ENCODE measurements at regions not wholly inside any gene's neighbourhood (a gene's known extent, or its start where the extent isn't known, plus 50 kb on each side); places are given as distances from the start of the nearest gene placed in this dataset.

- Mint-ChIP-seq H3K4me3 (no peak overlapping the region), H3K27ac (no peak overlapping the region), H3K27me3 (no peaks in the 10 kb centered on the region), H3K4me1 (no peaks in the 10 kb centered on the region), H3K9me3 (peaks cover 0 to 3% of the 10 kb centered on the region in 2 donors)
- DNase-seq, result no peak
- no peak for ATAC-seq
Observed at GRCh38 chr2:34875091-34875745, 1276.1 kb upstream of the FAM98A start.

DNA sequence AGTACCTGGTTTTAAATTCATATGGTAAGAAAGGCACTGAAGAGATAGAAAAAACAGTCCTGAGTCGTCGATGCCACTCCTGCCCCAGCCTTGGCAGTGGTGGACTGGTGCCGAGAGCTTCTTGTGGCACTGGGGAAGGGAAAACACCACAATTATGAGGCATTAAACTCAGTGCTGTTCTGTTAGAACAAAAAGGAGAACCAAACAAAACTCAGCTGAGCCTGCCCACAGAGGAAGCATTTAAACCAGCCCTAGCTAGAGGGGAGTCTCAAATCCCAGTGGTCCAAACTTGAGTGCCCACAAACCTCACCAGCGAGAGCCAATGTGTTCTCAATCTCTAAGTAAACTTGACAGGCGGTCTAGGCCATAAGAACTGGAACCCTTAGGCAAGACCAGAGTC lies 1254.5 kb upstream of the FAM98A start:
- no peak overlapping the region for H3K4me3 Mint-ChIP-seq
- no peak for ATAC-seq
- peaks cover 26 to 30% of the 10 kb centered on the region in 2 donors for H3K9me3 Mint-ChIP-seq
- H3K4me1 Mint-ChIP-seq, result no peaks in the 10 kb centered on the region
- DNase-seq, result no peak
- no peaks in the 10 kb centered on the region for H3K27me3 Mint-ChIP-seq
- H3K27ac Mint-ChIP-seq, result no peak overlapping the region

DNA sequence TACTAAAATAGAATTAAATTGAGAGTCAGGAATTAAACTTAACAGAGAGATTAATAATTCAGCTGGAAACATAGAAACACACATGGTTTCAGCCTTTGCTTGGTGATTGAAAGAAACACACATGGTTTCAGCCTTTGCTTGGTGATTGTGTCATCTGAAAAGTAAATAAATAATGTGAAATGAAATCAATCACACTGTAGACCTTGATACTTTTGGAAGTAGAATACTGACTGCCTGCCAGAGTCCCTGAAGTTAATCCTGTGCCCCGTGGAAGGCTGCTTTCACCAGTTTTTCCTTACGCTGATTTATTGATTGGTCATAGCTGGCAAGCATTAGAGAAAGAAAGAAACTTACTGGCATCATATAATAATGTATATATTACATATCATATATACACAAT lies 1252.7 kb upstream of the FAM98A start:
- no peak for DNase-seq
- no peak overlapping the region for H3K4me3 Mint-ChIP-seq
- no peak for ATAC-seq
- H3K9me3 Mint-ChIP-seq, result peaks cover 22 to 34% of the 10 kb centered on the region in 2 donors
- no peaks in the 10 kb centered on the region for H3K4me1 Mint-ChIP-seq
- no peak overlapping the region for H3K27ac Mint-ChIP-seq
- no peaks in the 10 kb centered on the region for H3K27me3 Mint-ChIP-seq

DNA sequence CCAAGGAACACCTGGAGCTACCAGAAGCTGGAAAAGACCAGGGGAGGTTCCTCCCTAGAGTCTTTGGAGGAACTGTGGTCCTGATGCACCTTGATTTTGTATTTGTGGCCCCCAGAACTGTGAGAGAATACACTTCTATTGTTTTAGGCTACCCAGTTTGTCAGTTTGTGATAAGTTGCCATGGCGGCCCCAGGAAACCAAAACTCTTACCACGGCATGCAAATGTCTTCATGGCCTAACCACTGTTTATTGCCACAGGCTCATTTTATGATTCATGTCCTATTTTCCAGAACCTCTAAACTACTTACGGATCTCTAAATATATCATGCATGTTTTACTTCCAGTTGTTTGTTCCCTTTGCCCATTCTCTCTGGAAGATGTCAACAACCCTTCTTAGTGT lies 1250.7 kb upstream of the FAM98A start:
- Mint-ChIP-seq H3K4me3 (no peak overlapping the region), H3K4me1 (no peaks in the 10 kb centered on the region), H3K27me3 (no peaks in the 10 kb centered on the region), H3K9me3 (peaks cover 6 to 20% of the 10 kb centered on the region in 2 donors), H3K27ac (no peak overlapping the region)
- no peak for ATAC-seq
- no peak for DNase-seq

DNA sequence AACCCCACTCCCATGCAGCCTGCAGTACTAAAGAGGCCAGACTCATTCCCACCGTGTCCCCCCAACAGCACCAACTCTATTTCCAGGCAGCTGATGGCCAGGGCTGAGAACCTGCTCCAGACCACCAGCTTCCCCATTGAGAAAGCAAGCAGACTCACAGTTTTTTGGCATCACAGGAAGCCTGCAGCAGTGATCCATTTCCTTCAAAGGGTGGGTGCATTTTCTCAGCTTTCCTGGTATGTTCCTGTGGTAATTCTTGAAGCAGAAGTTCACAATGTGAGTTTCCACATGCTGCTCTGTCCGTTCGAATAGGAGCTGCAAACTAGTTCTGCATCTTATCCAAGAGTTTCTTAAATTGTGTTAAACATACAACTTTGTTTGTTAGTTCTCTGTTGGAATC lies 1249.6 kb upstream of the FAM98A start:
- no peaks in the 10 kb centered on the region for H3K27me3 Mint-ChIP-seq
- ATAC-seq, result no peak
- H3K9me3 Mint-ChIP-seq, result peaks cover 6 to 14% of the 10 kb centered on the region in 2 donors
- no peak overlapping the region for H3K4me3 Mint-ChIP-seq
- no peaks in the 10 kb centered on the region for H3K4me1 Mint-ChIP-seq
- no peak overlapping the region for H3K27ac Mint-ChIP-seq
- DNase-seq, result no peak

DNA sequence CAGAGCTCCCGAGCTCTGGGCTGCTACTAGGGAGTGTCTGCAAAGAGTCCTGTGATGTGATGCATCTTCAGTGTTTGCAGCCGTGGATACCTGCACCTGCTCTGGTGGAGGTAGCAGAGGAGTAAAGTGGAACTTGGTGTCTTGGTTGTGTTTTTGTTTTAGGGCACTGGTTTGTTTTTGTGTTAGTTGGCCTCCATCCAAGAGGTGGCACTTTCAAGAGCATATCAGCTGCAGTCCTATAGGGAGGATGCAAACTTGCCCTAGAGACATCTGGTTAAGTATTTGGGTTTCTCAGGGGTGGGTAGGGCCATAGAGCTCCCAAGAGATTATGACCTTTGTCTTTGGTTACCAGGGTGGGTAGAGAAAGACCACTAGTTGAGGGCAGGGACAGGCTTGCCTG lies 1249.0 kb upstream of the FAM98A start:
- Mint-ChIP-seq H3K27ac (no peak overlapping the region), H3K4me1 (no peaks in the 10 kb centered on the region), H3K27me3 (no peaks in the 10 kb centered on the region), H3K9me3 (peaks cover 6 to 14% of the 10 kb centered on the region in 2 donors), H3K4me3 (no peak overlapping the region)
- ATAC-seq, result no peak
- no peak for DNase-seq

DNA sequence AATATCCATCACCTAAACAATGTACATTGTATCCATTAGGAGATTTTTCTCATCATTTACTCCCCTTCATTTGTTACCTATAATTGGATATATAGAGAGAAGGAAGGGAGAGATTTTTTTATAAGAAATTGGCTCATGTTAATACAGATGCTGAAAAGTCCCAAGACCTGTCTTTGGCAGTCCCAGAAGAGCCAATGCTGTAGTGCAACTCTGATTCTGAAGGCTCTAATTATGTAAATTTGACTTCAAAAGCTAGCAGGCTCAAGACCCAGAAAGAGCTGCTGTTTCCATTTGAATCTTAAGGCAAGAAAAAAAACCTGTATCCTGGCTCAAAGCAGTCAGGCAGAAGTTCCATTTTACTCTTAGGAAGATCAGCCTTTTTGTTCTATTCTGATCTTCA lies 1245.5 kb upstream of the FAM98A start:
- peaks cover 2 to 10% of the 10 kb centered on the region in 2 donors for H3K9me3 Mint-ChIP-seq
- no peak overlapping the region for H3K4me3 Mint-ChIP-seq
- ATAC-seq, result no peak
- no peak for DNase-seq
- no peaks in the 10 kb centered on the region for H3K4me1 Mint-ChIP-seq
- H3K27ac Mint-ChIP-seq, result no peak overlapping the region
- no peaks in the 10 kb centered on the region for H3K27me3 Mint-ChIP-seq

GRCh38 chr2:34838408-34838807 lies 1239.3 kb upstream of the FAM98A start:
- H3K9me3 Mint-ChIP-seq, result peaks cover 23 to 29% of the 10 kb centered on the region in 2 donors
- no peak overlapping the region for H3K27ac Mint-ChIP-seq
- H3K4me1 Mint-ChIP-seq, result no peaks in the 10 kb centered on the region
- H3K27me3 Mint-ChIP-seq, result no peaks in the 10 kb centered on the region
- DNase-seq (no peak), ATAC-seq (no peak)
- no peak overlapping the region for H3K4me3 Mint-ChIP-seq

DNA sequence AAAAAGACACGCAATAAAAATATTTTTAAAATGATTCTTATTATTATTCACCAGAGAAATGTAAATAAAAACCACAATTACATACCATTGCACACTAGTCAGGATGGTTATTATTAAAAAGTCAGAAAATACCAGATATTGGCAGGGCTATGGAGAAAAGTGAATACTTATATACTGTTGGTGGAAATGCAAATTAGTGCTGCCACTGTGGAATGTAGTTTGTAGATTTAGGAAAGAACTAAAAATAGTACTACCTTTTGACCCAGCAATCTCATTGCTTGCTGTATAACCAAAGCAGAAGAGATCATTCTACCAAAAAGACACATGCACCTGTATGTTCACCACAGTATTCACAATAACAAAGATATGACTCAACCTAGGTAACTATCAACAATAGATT lies 1237.3 kb upstream of the FAM98A start:
- H3K9me3 Mint-ChIP-seq, result peaks cover 25 to 29% of the 10 kb centered on the region in 2 donors
- ATAC-seq, result no peak
- H3K27ac Mint-ChIP-seq, result no peak overlapping the region
- DNase-seq, result no peak
- no peaks in the 10 kb centered on the region for H3K4me1 Mint-ChIP-seq
- no peaks in the 10 kb centered on the region for H3K27me3 Mint-ChIP-seq
- H3K4me3 Mint-ChIP-seq, result no peak overlapping the region

DNA sequence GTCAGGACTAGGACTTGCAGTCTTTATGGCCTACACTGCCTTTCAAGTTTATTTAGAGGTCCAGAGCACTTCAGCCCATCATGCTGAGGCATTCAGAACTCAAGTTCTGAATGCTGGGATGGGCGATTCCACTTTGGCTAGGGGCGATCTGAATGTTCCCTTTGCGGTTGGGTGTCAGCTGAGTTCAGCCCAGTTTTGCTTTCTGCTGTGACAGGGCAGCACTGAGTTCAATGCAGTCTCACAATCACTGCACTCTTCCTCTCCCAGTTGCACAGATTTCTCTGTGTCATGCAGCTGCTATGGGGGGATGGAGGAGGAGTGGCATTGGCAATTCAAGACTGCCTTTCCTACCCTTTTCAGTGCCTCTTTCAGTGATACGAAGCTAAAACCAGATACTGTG lies 1232.0 kb upstream of the FAM98A start:
- no peak for ATAC-seq
- no peak overlapping the region for H3K27ac Mint-ChIP-seq
- peaks cover 15 to 20% of the 10 kb centered on the region in 2 donors for H3K9me3 Mint-ChIP-seq
- no peak for DNase-seq
- no peaks in the 10 kb centered on the region for H3K4me1 Mint-ChIP-seq
- no peaks in the 10 kb centered on the region for H3K27me3 Mint-ChIP-seq
- H3K4me3 Mint-ChIP-seq, result no peak overlapping the region

GRCh38 chr2:34828481-34828880 lies 1229.4 kb upstream of the FAM98A start:
- no peak for DNase-seq
- no peaks in the 10 kb centered on the region for H3K27me3 Mint-ChIP-seq
- H3K4me3 Mint-ChIP-seq, result no peak overlapping the region
- H3K27ac Mint-ChIP-seq, result no peak overlapping the region
- no peaks in the 10 kb centered on the region for H3K4me1 Mint-ChIP-seq
- no peak for ATAC-seq
- peaks cover 8 to 9% of the 10 kb centered on the region in 2 donors for H3K9me3 Mint-ChIP-seq

- Mint-ChIP-seq H3K27ac (no peak overlapping the region), H3K4me1 (no peaks in the 10 kb centered on the region), H3K9me3 (peaks cover 7 to 15% of the 10 kb centered on the region in 2 donors), H3K27me3 (no peaks in the 10 kb centered on the region), H3K4me3 (no peak overlapping the region)
- DNase-seq, result no peak
- no peak for ATAC-seq
Observed at GRCh38 chr2:34827398-34827797, 1228.3 kb upstream of the FAM98A start.

- no peak for DNase-seq
- Mint-ChIP-seq H3K4me3 (no peak overlapping the region), H3K9me3 (peaks cover 7 to 15% of the 10 kb centered on the region in 2 donors), H3K27ac (no peak overlapping the region), H3K27me3 (no peaks in the 10 kb centered on the region), H3K4me1 (no peaks in the 10 kb centered on the region)
- no peak for ATAC-seq
Observed at GRCh38 chr2:34825686-34826085, 1226.6 kb upstream of the FAM98A start.

DNA sequence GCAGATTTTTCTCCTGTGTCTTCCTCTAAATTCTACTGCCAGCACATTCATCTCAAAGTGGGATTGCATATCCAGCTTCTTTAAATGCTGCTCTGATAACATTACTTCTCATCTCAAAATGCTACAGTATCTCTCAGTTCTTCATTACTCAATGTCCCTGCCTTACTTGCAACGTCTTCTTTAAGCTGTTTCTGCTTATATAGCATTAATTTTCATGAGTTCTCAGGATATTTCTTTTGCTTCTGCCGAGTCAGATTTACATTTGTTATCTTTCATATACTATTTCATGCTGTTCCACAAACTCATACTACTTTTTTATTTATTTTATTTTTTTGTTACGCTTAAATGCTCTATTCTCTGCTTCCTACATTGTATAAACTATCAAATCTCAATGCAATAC lies 1223.5 kb upstream of the FAM98A start:
- Mint-ChIP-seq H3K27ac (no peak overlapping the region), H3K9me3 (peaks cover 4 to 8% of the 10 kb centered on the region in 2 donors), H3K27me3 (no peaks in the 10 kb centered on the region), H3K4me3 (no peak overlapping the region), H3K4me1 (no peaks in the 10 kb centered on the region)
- ATAC-seq, result no peak
- no peak for DNase-seq

DNA sequence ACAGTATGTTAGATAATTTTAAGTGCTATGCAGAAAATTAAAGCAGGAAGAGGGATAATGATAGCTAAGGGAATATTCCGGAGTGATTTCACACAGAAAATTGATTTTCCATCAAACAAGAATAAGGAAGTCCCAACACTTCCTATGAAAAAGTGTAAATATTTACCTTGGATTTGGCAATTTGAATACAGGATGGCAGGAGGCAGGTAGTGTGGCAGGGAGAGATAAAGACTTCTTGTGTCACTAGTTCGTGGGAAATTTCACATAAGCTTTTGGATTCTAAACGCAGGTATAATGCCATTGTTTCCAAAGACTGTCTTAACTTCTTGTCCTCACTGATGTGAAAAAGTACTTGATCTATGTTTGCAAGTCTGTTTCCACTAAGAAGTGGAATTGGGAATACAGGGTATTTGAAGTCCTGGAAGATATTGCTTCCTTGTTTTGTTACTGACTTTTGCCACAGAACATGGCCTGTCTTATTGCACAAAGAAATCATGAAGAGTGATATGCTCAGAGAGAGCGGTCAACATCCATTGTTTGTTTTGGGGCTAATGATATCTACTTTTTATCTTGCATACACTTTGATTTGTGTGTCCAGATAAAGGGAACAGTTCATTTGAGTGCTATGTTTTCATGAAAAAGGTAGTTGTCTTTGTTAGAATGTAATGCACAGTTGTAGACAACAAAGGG lies 1216.1 kb upstream of the FAM98A start:
- Mint-ChIP-seq H3K27ac (no peak overlapping the region), H3K4me3 (no peak overlapping the region), H3K4me1 (no peaks in the 10 kb centered on the region), H3K9me3 (peaks cover 0 to 4% of the 10 kb centered on the region in 2 donors), H3K27me3 (no peaks in the 10 kb centered on the region)
- ATAC-seq (no peak), DNase-seq (no peak)

- H3K27ac Mint-ChIP-seq, result no peak overlapping the region
- ATAC-seq, result no peak
- no peaks in the 10 kb centered on the region for H3K4me1 Mint-ChIP-seq
- no peak overlapping the region for H3K4me3 Mint-ChIP-seq
- no peak for DNase-seq
- H3K27me3 Mint-ChIP-seq, result no peaks in the 10 kb centered on the region
- H3K9me3 Mint-ChIP-seq, result no peaks in the 10 kb centered on the region
Observed at GRCh38 chr2:34810456-34810855, 1211.4 kb upstream of the FAM98A start.

DNA sequence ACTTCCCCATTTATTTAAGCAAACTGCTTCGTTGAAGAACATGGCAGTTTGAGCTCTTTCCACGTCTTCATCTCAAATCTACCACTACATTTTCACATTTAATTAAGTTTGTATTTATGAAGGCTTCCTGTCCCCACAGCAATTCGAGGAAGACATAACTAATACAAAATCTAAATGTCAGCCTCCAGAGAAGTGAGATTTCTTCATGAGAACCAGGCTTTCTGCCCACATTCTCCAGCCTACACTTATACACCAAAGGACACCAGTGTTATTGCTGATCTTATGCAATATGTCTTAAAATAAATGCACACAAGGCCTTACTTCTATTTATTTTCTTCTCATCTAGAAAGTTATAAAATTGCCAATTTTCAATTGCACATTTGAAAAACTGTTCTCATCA lies 1209.3 kb upstream of the FAM98A start:
- ATAC-seq (no peak), DNase-seq (no peak)
- no peak overlapping the region for H3K4me3 Mint-ChIP-seq
- H3K27me3 Mint-ChIP-seq, result no peaks in the 10 kb centered on the region
- no peak overlapping the region for H3K27ac Mint-ChIP-seq
- H3K9me3 Mint-ChIP-seq, result no peaks in the 10 kb centered on the region
- no peaks in the 10 kb centered on the region for H3K4me1 Mint-ChIP-seq

Measured in stimulated activated naive CD8-positive, alpha-beta T cell treated with anti-CD3 and anti-CD28 coated beads, Interleukin-15, amount 100 ng/mL, for 72 hours (primary cell).